Suprapubic skin (tissue), 4 donors: ENCODE measurements at regions not wholly inside any gene's neighbourhood (a gene's known extent, or its start where the extent isn't known, plus 50 kb on each side); places are given as distances from the start of the nearest gene placed in this dataset.

Source experiments
- DNase-seq, 2 donors: peaks; one replicate each; pipeline ENCODE4 v3.0.0-alpha.2; 2019; ENCODE audit warnings: low spot score in 2 of 2
- H3K27ac ChIP-seq: fragments of 200-600 bp; sonication (generic); one replicate; pipeline ENCODE4 v1.5.1; 2019
- H3K27me3 ChIP-seq: fragments of 200-600 bp; sonication (generic); one replicate; pipeline ENCODE4 v1.5.1; 2019
- H3K36me3 ChIP-seq: fragments of 200-600 bp; sonication (generic); one replicate; pipeline ENCODE4 v1.5.1; 2019
- H3K4me1 ChIP-seq: fragments of 200-600 bp; sonication (generic); one replicate; pipeline ENCODE4 v1.5.1; 2019
- H3K4me3 ChIP-seq: fragments of 200-600 bp; sonication (generic); one replicate; pipeline ENCODE4 v1.5.1; 2019; ENCODE audit warnings: mild to moderate bottlenecking
- H3K9me3 ChIP-seq: fragments of 200-600 bp; sonication (generic); one replicate; pipeline ENCODE4 v1.5.1; 2019
- CTCF ChIP-seq, 2 donors: fragments of 200-600 bp in 1 of 2; fragments of 450-650 bp in 1 of 2; sonication (generic) in 1 of 2; IDR thresholded peaks; one replicate each; pipeline ENCODE4 v1.5.1; 2016 to 2019; ENCODE audit warnings: antibody characterized with exemption in 2 of 2, mild to moderate bottlenecking in 1 of 2, moderate library complexity in 1 of 2
- EP300 ChIP-seq: sonication (generic); formaldehyde crosslinking; IDR thresholded peaks from one replicate; pipeline ENCODE4 v1.6.1; 2017; ENCODE audit warnings: antibody characterized with exemption
- POLR2A ChIP-seq, 2 donors: fragments of 450-650 bp; IDR thresholded peaks; one replicate each; pipeline ENCODE4 v1.6.1; 2017; ENCODE audit warnings: antibody characterized with exemption in 2 of 2, mild to moderate bottlenecking in 2 of 2, moderate library complexity in 2 of 2
- POLR2AphosphoS5 ChIP-seq, 3 donors: sonication (generic); formaldehyde crosslinking; IDR thresholded peaks; one replicate each; pipeline ENCODE4 v1.6.1; 2017; ENCODE audit warnings: antibody characterized with exemption in 3 of 3
- whole genome bisulfite sequencing: methylation state at CpG from one replicate; pipeline ENCODE4 v1.1.5; 2018; 5-methylcytosine and 5-hydroxymethylcytosine counted together

DNA sequence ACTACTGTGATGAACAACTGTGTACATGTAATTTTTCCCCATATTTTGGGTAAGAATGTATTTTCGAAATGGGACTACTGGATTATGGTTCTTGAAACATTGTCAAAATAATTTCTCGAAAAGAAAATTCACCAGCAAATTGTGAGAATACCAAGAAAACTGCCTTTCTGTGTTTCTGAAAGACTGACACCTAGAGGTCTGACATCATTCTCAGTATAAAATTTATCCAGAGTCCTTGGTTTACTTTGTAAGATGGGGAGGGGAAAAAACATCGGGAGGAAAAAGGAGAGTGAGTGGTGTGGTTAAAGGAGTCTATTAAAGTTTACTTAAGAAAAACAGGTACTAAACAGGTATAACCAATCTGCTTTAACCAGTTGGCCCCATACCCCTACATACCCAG is 149.2 kb downstream of the CEP120 start:
- H3K36me3 ChIP-seq, result no peaks in the 10 kb centered on the region
- H3K4me3 ChIP-seq, result no peak overlapping the region
- H3K4me1 ChIP-seq, result peaks cover 4% of the 10 kb centered on the region
- no peaks in the 10 kb centered on the region for H3K27me3 ChIP-seq
- H3K27ac ChIP-seq, result no peak overlapping the region
- TF ChIP-seq POLR2AphosphoS5 (IDR thresholded peaks at IDR 0.05) (no peak), EP300 (no peak), POLR2A (IDR thresholded peaks at IDR 0.05) (no peak), CTCF (IDR thresholded peaks at IDR 0.05) (no peak)
- H3K9me3 ChIP-seq, result no peaks in the 10 kb centered on the region
- DNase-seq, result no peak
- WGBS, result 81% methylated on average over 3 of the region's 3 CpGs

DNA sequence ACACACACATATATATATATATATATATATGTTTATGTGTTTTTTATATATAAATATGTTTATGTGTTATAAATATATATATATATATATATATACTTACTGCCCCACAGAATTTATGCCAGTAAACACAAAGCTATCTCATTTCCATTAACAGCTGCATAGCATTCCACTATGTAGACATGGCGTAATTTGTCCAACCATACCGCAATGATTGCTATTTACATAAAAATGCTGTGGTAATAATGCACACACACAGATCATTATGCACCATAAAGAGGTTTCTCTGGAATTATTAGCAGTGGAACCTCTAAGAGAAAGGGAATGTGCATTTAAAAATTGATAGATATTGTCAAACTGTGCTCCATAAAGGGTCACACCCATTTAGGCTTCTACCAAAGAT is 150.1 kb downstream of the CEP120 start:
- H3K4me1 ChIP-seq, result no peaks in the 10 kb centered on the region
- DNase-seq, result no peak
- WGBS, result 96% methylated on average over 2 of the region's 2 CpGs
- H3K4me3 ChIP-seq, result no peak overlapping the region
- no peak overlapping the region for H3K27ac ChIP-seq
- no peaks in the 10 kb centered on the region for H3K9me3 ChIP-seq
- no peak for TF ChIP-seq POLR2AphosphoS5 (IDR thresholded peaks at IDR 0.05)
- H3K36me3 ChIP-seq, result no peaks in the 10 kb centered on the region
- H3K27me3 ChIP-seq, result no peaks in the 10 kb centered on the region

GRCh38 chr5:123269851-123270250 is 153.4 kb downstream of the CEP120 start:
- H3K27me3 ChIP-seq, result no peaks in the 10 kb centered on the region
- H3K27ac ChIP-seq, result no peak overlapping the region
- TF ChIP-seq CTCF (IDR thresholded peaks at IDR 0.05) (no peak), EP300 (no peak), POLR2A (IDR thresholded peaks at IDR 0.05) (no peak), POLR2AphosphoS5 (IDR thresholded peaks at IDR 0.05) (no peak)
- 75% methylated on average over 7 of the region's 7 CpGs for WGBS
- no peak overlapping the region for H3K4me3 ChIP-seq
- peaks cover 2% of the 10 kb centered on the region for H3K4me1 ChIP-seq
- DNase-seq, result no peak
- H3K9me3 ChIP-seq, result no peaks in the 10 kb centered on the region
- no peaks in the 10 kb centered on the region for H3K36me3 ChIP-seq

GRCh38 chr5:123269436-123269835 is 153.8 kb downstream of the CEP120 start:
- H3K36me3 ChIP-seq, result no peaks in the 10 kb centered on the region
- DNase-seq, result no peak
- no peaks in the 10 kb centered on the region for H3K9me3 ChIP-seq
- H3K27me3 ChIP-seq, result no peaks in the 10 kb centered on the region
- H3K27ac ChIP-seq, result no peak overlapping the region
- 87% methylated on average over 4 of the region's 4 CpGs for WGBS
- peaks cover 5% of the 10 kb centered on the region for H3K4me1 ChIP-seq
- no peak overlapping the region for H3K4me3 ChIP-seq
- TF ChIP-seq POLR2A (IDR thresholded peaks at IDR 0.05), result no peak
- TF ChIP-seq EP300, result no peak
- no peak for TF ChIP-seq CTCF (IDR thresholded peaks at IDR 0.05)
- TF ChIP-seq POLR2AphosphoS5 (IDR thresholded peaks at IDR 0.05), result no peak

GRCh38 chr5:123266365-123266764 is 156.8 kb downstream of the CEP120 start:
- no peaks in the 10 kb centered on the region for H3K27me3 ChIP-seq
- no peak for DNase-seq
- H3K36me3 ChIP-seq, result no peaks in the 10 kb centered on the region
- no peak overlapping the region for H3K4me3 ChIP-seq
- TF ChIP-seq CTCF (IDR thresholded peaks at IDR 0.05) (no peak), EP300 (no peak), POLR2A (IDR thresholded peaks at IDR 0.05) (no peak), POLR2AphosphoS5 (IDR thresholded peaks at IDR 0.05) (no peak)
- peaks cover 10% of the 10 kb centered on the region for H3K4me1 ChIP-seq
- H3K9me3 ChIP-seq, result no peaks in the 10 kb centered on the region
- H3K27ac ChIP-seq, result no peak overlapping the region

DNA sequence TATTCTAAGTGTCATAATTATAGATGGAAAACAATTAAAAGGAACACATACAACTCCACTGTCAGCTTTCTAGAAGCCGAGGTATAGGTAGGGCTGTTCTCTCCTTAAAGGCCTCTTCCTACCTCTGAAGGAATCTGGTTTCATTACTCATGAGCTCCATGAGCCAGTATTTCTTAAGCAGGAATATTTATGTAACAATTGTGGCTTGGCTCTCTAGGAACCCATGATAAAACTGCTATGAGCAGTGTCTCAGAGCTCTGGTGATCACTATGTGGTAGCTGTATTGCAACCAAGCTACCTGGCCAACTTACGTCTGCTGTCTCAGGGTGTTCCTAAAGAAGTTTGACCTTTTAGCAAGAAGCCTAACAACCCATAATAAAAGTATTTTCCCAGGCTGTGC is 157.7 kb downstream of the CEP120 start:
- TF ChIP-seq CTCF (IDR thresholded peaks at IDR 0.05) (no peak), POLR2A (IDR thresholded peaks at IDR 0.05) (no peak), EP300 (no peak), POLR2AphosphoS5 (IDR thresholded peaks at IDR 0.05) (no peak)
- H3K9me3 ChIP-seq, result no peaks in the 10 kb centered on the region
- DNase-seq, result no peak
- H3K27me3 ChIP-seq, result no peaks in the 10 kb centered on the region
- WGBS, result 81% methylated on average over 2 of the region's 2 CpGs
- H3K27ac ChIP-seq, result no peak overlapping the region
- no peaks in the 10 kb centered on the region for H3K36me3 ChIP-seq
- H3K4me1 ChIP-seq, result peaks cover 10% of the 10 kb centered on the region
- H3K4me3 ChIP-seq, result no peak overlapping the region
